ENCODE measurements at regions not wholly inside any gene's neighbourhood (a gene's known extent, or its start where the extent isn't known, plus 50 kb on each side); places are given as distances from the start of the nearest gene placed in this dataset.

- in situ Hi-C loops (cut with MboI; ENCODE audit: low sequenced_read_pairs), result no loop called here
These were observed 458.1 kb upstream of the ARGLU1 start for GRCh38 chr13:107025991-107026390.

GRCh38 chr13:107023335-107023734 is 455.4 kb upstream of the ARGLU1 start:
- in situ Hi-C loops (cut with MboI; ENCODE audit: low sequenced_read_pairs), result no loop called here

- in situ Hi-C loops (cut with MboI; ENCODE audit: low sequenced_read_pairs), result no loop called here
These were observed 452.5 kb upstream of the ARGLU1 start for GRCh38 chr13:107020393-107020792.

- in situ Hi-C loops (cut with MboI; ENCODE audit: low sequenced_read_pairs), result no loop called here
These were observed 450.3 kb upstream of the ARGLU1 start for GRCh38 chr13:107018285-107018684.

- in situ Hi-C loops (cut with MboI; ENCODE audit: low sequenced_read_pairs), result no loop called here
These were observed 438.7 kb upstream of the ARGLU1 start for GRCh38 chr13:107006661-107007060.

GRCh38 chr13:107005577-107005976 is 437.6 kb upstream of the ARGLU1 start:
- in situ Hi-C loops (cut with MboI; ENCODE audit: low sequenced_read_pairs), result no loop called here

- in situ Hi-C loops (cut with MboI; ENCODE audit: low sequenced_read_pairs), result no loop called here
These were observed 436.0 kb upstream of the ARGLU1 start for GRCh38 chr13:107003911-107004310.

GRCh38 chr13:106998664-106999063 is 430.7 kb upstream of the ARGLU1 start:
- in situ Hi-C loops (cut with MboI; ENCODE audit: low sequenced_read_pairs), result no loop called here

GRCh38 chr13:106997696-106998095 is 429.8 kb upstream of the ARGLU1 start:
- in situ Hi-C loops (cut with MboI; ENCODE audit: low sequenced_read_pairs), result no loop called here

- in situ Hi-C loops (cut with MboI; ENCODE audit: low sequenced_read_pairs), result no loop called here
These were observed 429.1 kb upstream of the ARGLU1 start for GRCh38 chr13:106996867-106997618.

GRCh38 chr13:106990594-106990993 is 422.7 kb upstream of the ARGLU1 start:
- in situ Hi-C loops (cut with MboI; ENCODE audit: low sequenced_read_pairs), result no loop called here

GRCh38 chr13:106989876-106990275 is 421.9 kb upstream of the ARGLU1 start:
- in situ Hi-C loops (cut with MboI; ENCODE audit: low sequenced_read_pairs), result no loop called here

- in situ Hi-C loops (cut with MboI; ENCODE audit: low sequenced_read_pairs), result no loop called here
These were observed 419.5 kb upstream of the ARGLU1 start for GRCh38 chr13:106987427-106987785.

- in situ Hi-C loops (cut with MboI; ENCODE audit: low sequenced_read_pairs), result no loop called here
These were observed 418.9 kb upstream of the ARGLU1 start for GRCh38 chr13:106986687-106987426.

- in situ Hi-C loops (cut with MboI; ENCODE audit: low sequenced_read_pairs), result no loop called here
These were observed 418.1 kb upstream of the ARGLU1 start for GRCh38 chr13:106986033-106986484.

GRCh38 chr13:106985481-106985880 is 417.5 kb upstream of the ARGLU1 start:
- in situ Hi-C loops (cut with MboI; ENCODE audit: low sequenced_read_pairs), result no loop called here

- in situ Hi-C loops (cut with MboI; ENCODE audit: low sequenced_read_pairs), result no loop called here
These were observed 413.1 kb upstream of the ARGLU1 start for GRCh38 chr13:106981051-106981450.

- in situ Hi-C loops (cut with MboI; ENCODE audit: low sequenced_read_pairs), result no loop called here
These were observed 399.5 kb upstream of the ARGLU1 start for GRCh38 chr13:106967391-106967790.

GRCh38 chr13:106963151-106963550 is 395.2 kb upstream of the ARGLU1 start:
- in situ Hi-C loops (cut with MboI; ENCODE audit: low sequenced_read_pairs), result no loop called here

- in situ Hi-C loops (cut with MboI; ENCODE audit: low sequenced_read_pairs), result no loop called here
These were observed 393.7 kb upstream of the ARGLU1 start for GRCh38 chr13:106961651-106962050.

GRCh38 chr13:106961216-106961615 is 393.3 kb upstream of the ARGLU1 start:
- in situ Hi-C loops (cut with MboI; ENCODE audit: low sequenced_read_pairs), result no loop called here

- in situ Hi-C loops (cut with MboI; ENCODE audit: low sequenced_read_pairs), result no loop called here
These were observed 390.7 kb upstream of the ARGLU1 start for GRCh38 chr13:106958621-106959048.

Measured in HL-60/S4 (cell line).